ENCODE measurements at regions not wholly inside any gene's neighbourhood (a gene's known extent, or its start where the extent isn't known, plus 50 kb on each side); places are given as distances from the start of the nearest gene placed in this dataset.

DNA sequence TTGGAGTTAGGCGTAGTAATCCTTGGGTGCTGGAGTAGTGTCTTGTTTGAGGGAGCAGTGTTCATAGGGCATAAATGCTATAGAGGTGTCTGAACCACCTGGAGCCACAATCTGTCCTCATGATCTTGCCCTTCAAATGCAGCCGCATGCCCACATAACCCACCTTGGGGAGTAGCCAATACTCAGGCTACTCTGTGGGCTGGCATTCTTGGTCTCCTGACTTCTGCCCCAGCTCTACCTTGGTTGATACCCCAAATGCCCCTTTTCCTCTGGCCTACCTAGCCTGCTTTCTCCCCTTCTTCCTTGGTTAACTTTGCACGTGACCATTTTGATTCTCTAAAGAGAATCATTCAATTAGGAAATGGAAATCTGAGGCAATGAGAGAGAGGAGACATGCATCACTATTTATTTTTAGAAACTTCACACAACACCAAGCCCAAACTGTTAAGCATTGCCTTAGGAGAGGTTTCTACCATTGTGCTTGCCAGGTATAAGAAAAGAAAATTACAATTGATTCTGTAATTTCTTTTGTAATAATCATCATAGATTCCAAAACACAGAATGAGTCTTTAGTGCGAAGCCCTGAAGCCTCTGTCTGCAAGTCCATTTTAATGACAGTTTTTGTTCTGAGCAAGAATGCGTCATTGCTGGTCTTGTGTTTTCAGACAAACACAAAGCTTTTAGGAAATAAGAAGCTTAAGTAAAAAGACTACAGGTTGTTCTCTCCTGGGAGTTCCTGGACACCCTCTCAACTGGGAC lies 135.2 kb downstream of the C9orf152 start:
- no peak for TF ChIP-seq ZNF565 (CRISPR knock-in tag; conservative IDR thresholded peaks at IDR 0.05; ENCODE audit: low read depth)
- TF ChIP-seq ARNTL (CRISPR knock-in tag; IDR thresholded peaks at IDR 0.05; ENCODE audit: borderline replicate concordance, low read depth) = no peak
- TF ChIP-seq, protein P1, sequence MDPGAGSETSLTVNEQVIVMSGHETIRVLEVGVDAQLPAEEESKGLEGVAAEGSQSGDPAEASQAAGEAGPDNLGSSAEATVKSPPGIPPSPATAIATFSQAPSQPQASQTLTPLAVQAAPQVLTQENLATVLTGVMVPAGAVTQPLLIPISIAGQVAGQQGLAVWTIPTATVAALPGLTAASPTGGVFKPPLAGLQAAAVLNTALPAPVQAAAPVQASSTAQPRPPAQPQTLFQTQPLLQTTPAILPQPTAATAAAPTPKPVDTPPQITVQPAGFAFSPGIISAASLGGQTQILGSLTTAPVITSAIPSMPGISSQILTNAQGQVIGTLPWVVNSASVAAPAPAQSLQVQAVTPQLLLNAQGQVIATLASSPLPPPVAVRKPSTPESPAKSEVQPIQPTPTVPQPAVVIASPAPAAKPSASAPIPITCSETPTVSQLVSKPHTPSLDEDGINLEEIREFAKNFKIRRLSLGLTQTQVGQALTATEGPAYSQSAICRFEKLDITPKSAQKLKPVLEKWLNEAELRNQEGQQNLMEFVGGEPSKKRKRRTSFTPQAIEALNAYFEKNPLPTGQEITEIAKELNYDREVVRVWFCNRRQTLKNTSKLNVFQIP (CRISPR knock-in tag; IDR thresholded peaks at IDR 0.05; ENCODE audit: borderline replicate concordance, low read depth) = no peak
- TF ChIP-seq CSRNP3 (CRISPR knock-in tag; IDR thresholded peaks at IDR 0.05) = no peak
- ATAC-seq = no peak

- ATAC-seq = no peak
- TF ChIP-seq ISL1 (CRISPR knock-in tag; IDR thresholded peaks at IDR 0.05) (no peak), ZNF8 (CRISPR knock-in tag; IDR thresholded peaks at IDR 0.05) (no peak), ZNF70 (CRISPR knock-in tag; IDR thresholded peaks at IDR 0.05) (no peak), SNAI2 (CRISPR knock-in tag; IDR thresholded peaks at IDR 0.05) (no peak), TCF4 (CRISPR knock-in tag; IDR thresholded peaks at IDR 0.05; ENCODE audit: borderline replicate concordance) (no peak), CSDC2 (CRISPR knock-in tag; IDR thresholded peaks at IDR 0.05) (no peak), ZFP30 (CRISPR knock-in tag; IDR thresholded peaks at IDR 0.05) (no peak), ESRRG (CRISPR knock-in tag; IDR thresholded peaks at IDR 0.05) (no peak), CSRNP3 (CRISPR knock-in tag; IDR thresholded peaks at IDR 0.05) (no peak), ZC3H10 (CRISPR knock-in tag; IDR thresholded peaks at IDR 0.05) (no peak)
- TF ChIP-seq, protein P1 (CRISPR knock-in tag; IDR thresholded peaks at IDR 0.05; ENCODE audit: borderline replicate concordance, low read depth) = no peak
- TF ChIP-seq, protein P2, sequence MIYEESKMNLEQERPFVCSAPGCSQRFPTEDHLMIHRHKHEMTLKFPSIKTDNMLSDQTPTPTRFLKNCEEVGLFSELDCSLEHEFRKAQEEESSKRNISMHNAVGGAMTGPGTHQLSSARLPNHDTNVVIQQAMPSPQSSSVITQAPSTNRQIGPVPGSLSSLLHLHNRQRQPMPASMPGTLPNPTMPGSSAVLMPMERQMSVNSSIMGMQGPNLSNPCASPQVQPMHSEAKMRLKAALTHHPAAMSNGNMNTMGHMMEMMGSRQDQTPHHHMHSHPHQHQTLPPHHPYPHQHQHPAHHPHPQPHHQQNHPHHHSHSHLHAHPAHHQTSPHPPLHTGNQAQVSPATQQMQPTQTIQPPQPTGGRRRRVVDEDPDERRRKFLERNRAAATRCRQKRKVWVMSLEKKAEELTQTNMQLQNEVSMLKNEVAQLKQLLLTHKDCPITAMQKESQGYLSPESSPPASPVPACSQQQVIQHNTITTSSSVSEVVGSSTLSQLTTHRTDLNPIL (CRISPR knock-in tag; IDR thresholded peaks at IDR 0.05; ENCODE audit: low read depth) = no peak
Observed at GRCh38 chr9:110073356-110073905, 134.5 kb downstream of the C9orf152 start.

GRCh38 chr9:110076894-110077725 lies 130.8 kb downstream of the C9orf152 start:
- TF ChIP-seq ZNF8 (CRISPR knock-in tag; IDR thresholded peaks at IDR 0.05) (peak; percentile 62; the same call in 1 of the 2 replicates), TOX (CRISPR knock-in tag; IDR thresholded peaks at IDR 0.05; ENCODE audit: borderline replicate concordance) (no peak)
- ATAC-seq = peak; percentile 64

GRCh38 chr9:110077925-110078324 lies 130.0 kb downstream of the C9orf152 start:
- TF ChIP-seq CSDC2 (CRISPR knock-in tag; IDR thresholded peaks at IDR 0.05) (no peak), GLIS3 (CRISPR knock-in tag; IDR thresholded peaks at IDR 0.05) (no peak), OSR1 (CRISPR knock-in tag; IDR thresholded peaks at IDR 0.05) (no peak), ZFP3 (CRISPR knock-in tag; IDR thresholded peaks at IDR 0.05) (no peak), ZNF8 (CRISPR knock-in tag; IDR thresholded peaks at IDR 0.05) (no peak), ZNF565 (CRISPR knock-in tag; conservative IDR thresholded peaks at IDR 0.05; ENCODE audit: low read depth) (no peak), TOX (CRISPR knock-in tag; IDR thresholded peaks at IDR 0.05; ENCODE audit: borderline replicate concordance) (no peak), RARB (CRISPR knock-in tag; IDR thresholded peaks at IDR 0.05) (no peak), PPARA (CRISPR knock-in tag; IDR thresholded peaks at IDR 0.05; ENCODE audit: borderline replicate concordance) (no peak)
- TF ChIP-seq, protein P2 (CRISPR knock-in tag; IDR thresholded peaks at IDR 0.05; ENCODE audit: low read depth) = no peak
- ATAC-seq = no peak; the same call in 2 of the 3 replicates
